IMR-90 (cell line): ENCODE measurements at regions not wholly inside any gene's neighbourhood (a gene's known extent, or its start where the extent isn't known, plus 50 kb on each side); places are given as distances from the start of the nearest gene placed in this dataset.

Experiments used
- ATAC-seq: fragments of 200-7000 bp; cut with Tn5 transposase; 2 replicates; pipeline ENCODE4 v1.9.1; 2020; ENCODE audit warnings: low read depth, mild to moderate bottlenecking, moderate library complexity
- BruUV-seq: library from RNA; stranded (reverse); fragments of 400-500 nt; replicated peaks from 2 replicates; lab custom pipeline; 2021; lab: Mats Ljungman, UMichigan
- CTCF ChIA-PET: fragments of 300-600 bp; formaldehyde crosslinking; extraction: SDS; loops from one replicate; lab custom pipeline; 2021; ENCODE audit warnings: antibody characterized with exemption; lab: Yijun Ruan, JAX
- POLR2A ChIA-PET: fragments of 300-600 bp; sonication (Branson Sonifier 250); formaldehyde crosslinking; loops from one replicate; lab custom pipeline; 2022; ENCODE audit warnings: antibody characterized with exemption; ENCODE audit not compliant: unreplicated experiment; lab: Charles Lee
- DNase-seq: peaks from one replicate; pipeline ENCODE4 v3.0.0; 2013
- H2AFZ ChIP-seq: replicated peaks from 2 replicates; pipeline ENCODE3; 2013; ENCODE audit warnings: low read length, mild to moderate bottlenecking; ENCODE audit not compliant: poor library complexity
- H2AK5ac ChIP-seq: 2 replicates; pipeline ENCODE4 v1.6.1; 2013; ENCODE audit warnings: low read depth, low read length, inconsistent platforms
- H2AK9ac ChIP-seq: replicated peaks from 2 replicates; pipeline ENCODE3; 2013; ENCODE audit warnings: mild to moderate bottlenecking, low read depth, low read length, moderate library complexity; ENCODE audit not compliant: poor library complexity
- H2BK120ac ChIP-seq: 2 replicates; pipeline ENCODE4 v1.6.1; 2013; ENCODE audit warnings: low read depth, low read length, inconsistent platforms
- H2BK15ac ChIP-seq: 3 replicates; pipeline ENCODE4 v1.6.1; 2013; ENCODE audit warnings: low read depth, low read length, inconsistent platforms
- H2BK20ac ChIP-seq: 2 replicates; pipeline ENCODE4 v1.6.1; 2013; ENCODE audit warnings: low read depth, mild to moderate bottlenecking, inconsistent platforms, low read length, moderate library complexity
- H2BK5ac ChIP-seq: 2 replicates; pipeline ENCODE4 v1.6.1; 2013; ENCODE audit warnings: mild to moderate bottlenecking, low read depth, low read length, inconsistent platforms; ENCODE audit not compliant: poor library complexity, severe bottlenecking
- H3K14ac ChIP-seq: replicated peaks from 2 replicates; pipeline ENCODE4 v1.6.1; 2013; ENCODE audit warnings: low read depth, low read length, inconsistent platforms
- H3K18ac ChIP-seq: 2 replicates; pipeline ENCODE4 v1.6.1; 2013; ENCODE audit warnings: low read depth, low read length, control low read depth
- H3K23ac ChIP-seq: 2 replicates; pipeline ENCODE4 v1.6.1; 2013; ENCODE audit warnings: low read depth, low read length, inconsistent platforms
- H3K27ac ChIP-seq: 2 replicates; pipeline ENCODE4 v1.5.1; 2013; ENCODE audit warnings: mild to moderate bottlenecking, control low read depth, low read length; ENCODE audit not compliant: insufficient read depth
- H3K27me3 ChIP-seq: 2 replicates; pipeline ENCODE4 v1.6.1; 2013; ENCODE audit warnings: low read length; ENCODE audit not compliant: control insufficient read depth, insufficient read depth
- H3K36me3 ChIP-seq: 2 replicates; pipeline ENCODE4 v1.6.1; 2013; ENCODE audit warnings: low read length, mixed read lengths; ENCODE audit not compliant: control insufficient read depth, insufficient read depth
- H3K4ac ChIP-seq: 2 replicates; pipeline ENCODE4 v1.6.1; 2013; ENCODE audit warnings: low read depth, low read length, inconsistent platforms
- H3K4me1 ChIP-seq: 2 replicates; pipeline ENCODE4 v1.6.1; 2013; ENCODE audit warnings: low read length, mixed read lengths; ENCODE audit not compliant: control insufficient read depth, insufficient read depth
- H3K4me2 ChIP-seq: 2 replicates; pipeline ENCODE4 v1.6.1; 2013; ENCODE audit warnings: low read depth, mild to moderate bottlenecking, control low read depth, low read length, moderate library complexity
- H3K4me3 ChIP-seq: 2 replicates; pipeline ENCODE4 v1.5.1; 2013; ENCODE audit warnings: low read depth, mild to moderate bottlenecking, control low read depth, low read length, moderate library complexity; ENCODE audit not compliant: insufficient read depth
- H3K56ac ChIP-seq: 2 replicates; pipeline ENCODE4 v1.6.1; 2013; ENCODE audit warnings: low read length, inconsistent platforms; ENCODE audit not compliant: insufficient read depth; ENCODE audit errors: extremely low read depth
- H3K79me1 ChIP-seq, 2 experiments: 2 replicates each; pipeline ENCODE4 v1.6.1; 2013; ENCODE audit warnings: low read length in 2 of 2, inconsistent platforms in 1 of 2, low read depth in 1 of 2
- H3K9ac ChIP-seq: 2 replicates; pipeline ENCODE4 v1.6.1; 2013; ENCODE audit warnings: low read depth, low read length, control low read depth
- H3K9me1 ChIP-seq: 2 replicates; pipeline ENCODE4 v1.6.1; 2013; ENCODE audit warnings: low read length, inconsistent platforms; ENCODE audit not compliant: insufficient read depth
- H3K9me3 ChIP-seq: 2 replicates; pipeline ENCODE4 v1.6.1; 2013; ENCODE audit warnings: low read length; ENCODE audit not compliant: control insufficient read depth, insufficient read depth
- H4K20me1 ChIP-seq: 2 replicates; pipeline ENCODE4 v1.6.1; 2013; ENCODE audit warnings: low read length, inconsistent platforms; ENCODE audit not compliant: insufficient read depth
- H4K5ac ChIP-seq: 2 replicates; pipeline ENCODE4 v1.6.1; 2013; ENCODE audit warnings: mild to moderate bottlenecking, low read depth, low read length, control low read depth
- H4K8ac ChIP-seq, 2 experiments: 2 replicates each; pipeline ENCODE4 v1.6.1; 2013; ENCODE audit warnings: low read depth in 2 of 2, low read length in 2 of 2, control low read depth in 1 of 2, inconsistent platforms in 1 of 2
- H4K91ac ChIP-seq: 2 replicates; pipeline ENCODE4 v1.6.1; 2013; ENCODE audit warnings: low read depth, low read length, inconsistent platforms; ENCODE audit not compliant: insufficient read depth
- BHLHE40 ChIP-seq: fragments of 150-350 bp; IDR thresholded peaks from 2 replicates; pipeline ENCODE4 v1.6.1; 2016; ENCODE audit warnings: mild to moderate bottlenecking, low read depth, low read length
- CEBPB ChIP-seq: IDR thresholded peaks from 2 replicates; pipeline ENCODE4 v1.6.1; 2012; ENCODE audit warnings: low read depth, low read length, improper control_type of control experiment
- CHD1 ChIP-seq: IDR thresholded peaks from 2 replicates; pipeline ENCODE4 v1.6.1; 2012; ENCODE audit warnings: low read depth, low read length, improper control_type of control experiment
- CTCF ChIP-seq: conservative IDR thresholded peaks from 2 replicates; pipeline ENCODE4 v1.5.1; 2012; ENCODE audit warnings: mild to moderate bottlenecking, low read depth, low read length, improper control_type of control experiment
- FOS ChIP-seq: fragments of 150-350 bp; IDR thresholded peaks from 2 replicates; pipeline ENCODE4 v1.6.1; 2016; ENCODE audit warnings: low read depth, low read length
- MAFK ChIP-seq: IDR thresholded peaks from 2 replicates; pipeline ENCODE4 v1.6.1; 2012; ENCODE audit warnings: low read depth, low read length, improper control_type of control experiment
- MAZ ChIP-seq: IDR thresholded peaks from 2 replicates; pipeline ENCODE4 v1.6.1; 2012; ENCODE audit warnings: low read depth, mild to moderate bottlenecking, low read length, improper control_type of control experiment, moderate library complexity, borderline replicate concordance
- MXI1 ChIP-seq: IDR thresholded peaks from 2 replicates; pipeline ENCODE4 v1.6.1; 2012; ENCODE audit warnings: low read depth, mild to moderate bottlenecking, low read length, moderate library complexity, borderline replicate concordance
- NFE2L2 ChIP-seq: fragments of 150-350 bp; IDR thresholded peaks from 2 replicates; pipeline ENCODE4 v1.6.1; 2016; ENCODE audit warnings: low read depth, mild to moderate bottlenecking, low read length
- POLR2A ChIP-seq: IDR thresholded peaks from 2 replicates; pipeline ENCODE4 v1.6.1; 2012; ENCODE audit warnings: mild to moderate bottlenecking, low read depth, low read length
- RAD21 ChIP-seq: IDR thresholded peaks from 2 replicates; pipeline ENCODE4 v1.6.1; 2012; ENCODE audit warnings: low read length, improper control_type of control experiment
- RCOR1 ChIP-seq: IDR thresholded peaks from 2 replicates; pipeline ENCODE4 v1.6.1; 2012; ENCODE audit warnings: mild to moderate bottlenecking, low read length, improper control_type of control experiment; ENCODE audit not compliant: insufficient replicate concordance
- RFX5 ChIP-seq: IDR thresholded peaks from 2 replicates; pipeline ENCODE4 v1.8.0; 2012; ENCODE audit warnings: low read depth, mild to moderate bottlenecking, low read length, moderate library complexity
- SMC3 ChIP-seq: fragments of 150-350 bp; IDR thresholded peaks from 2 replicates; pipeline ENCODE4 v1.6.1; 2016; ENCODE audit warnings: low read depth, mild to moderate bottlenecking, antibody characterized with exemption, low read length, moderate library complexity
- WGBS, 2 experiments: methylation state at CpG; one replicate each; pipeline versions ENCODE4 v1.1.5 to v1.1.7; 2013; ENCODE audit warnings: missing lambda C conversion rate in 2 of 2; ENCODE audit not compliant: insufficient read length in 1 of 2; ENCODE audit errors: extremely low coverage in 2 of 2; 5-methylcytosine and 5-hydroxymethylcytosine counted together
- dilution Hi-C: fragments of 300-500 bp; cut with HindIII; formaldehyde crosslinking; loops from one replicate; pipeline ENCODE4 v1.14.3; 2018; ENCODE audit warnings: low sequenced_read_pairs; ENCODE audit not compliant: unreplicated experiment
- in situ Hi-C: fragments of 300-500 bp; cut with MboI; formaldehyde crosslinking; loops from 3 replicates; pipeline ENCODE4 v1.14.3; 2019; ENCODE audit warnings: low sequenced_read_pairs, inconsistent platforms, mixed read lengths
- intact Hi-C: fragments of 100-400 bp; cut with micrococcal nuclease; formaldehyde crosslinking; loops from 2 replicates; pipeline ENCODE4 v1.10.0; 2022
- TF ChIP-seq, protein P1 (sequence below): fragments of 150-350 bp; IDR thresholded peaks from 2 replicates; pipeline ENCODE4 v1.6.1; 2017; ENCODE audit warnings: mild to moderate bottlenecking, antibody characterized with exemption, low read length, low read depth
- TF ChIP-seq, protein P2 (sequence below): fragments of 150-350 bp; IDR thresholded peaks from 2 replicates; pipeline ENCODE4 v1.6.1; 2016; ENCODE audit warnings: low read depth, mild to moderate bottlenecking, low read length, moderate library complexity, borderline replicate concordance

GRCh38 chr5:2136728-2137333 is 254.1 kb upstream of the IRX4 start:
- Histone ChIP-seq H4K8ac (no peak overlapping the region), H3K9me1 (no peaks in the 10 kb centered on the region), H2AK9ac (no peak overlapping the region), H2BK15ac (no peak overlapping the region), H4K91ac (no peak overlapping the region), H3K18ac (no peak overlapping the region), H4K5ac (no peak overlapping the region), H3K36me3 (no peaks in the 10 kb centered on the region), H3K56ac (no peak overlapping the region), H3K23ac (no peak overlapping the region), H4K20me1 (no peaks in the 10 kb centered on the region), H3K9me3 (peaks cover 49% of the 10 kb centered on the region), H3K14ac (no peak overlapping the region), H2AFZ (peak overlapping the region; percentile 21), H2BK20ac (no peak overlapping the region), H3K4ac (no peak overlapping the region), H2AK5ac (no peak overlapping the region), H2BK5ac (no peak overlapping the region), H3K9ac (no peak overlapping the region), H3K4me2 (no peak overlapping the region), H3K79me1 (no peaks in the 10 kb centered on the region), H3K4me1 (no peaks in the 10 kb centered on the region), H3K4me3 (no peak overlapping the region), H3K27ac (no peak overlapping the region), H3K27me3 (no peaks in the 10 kb centered on the region), H2BK120ac (no peak overlapping the region)
- BruUV-seq: no TSS peak
- 90% methylated on average over 27 of the region's 44 CpGs; no CpG with 5 or more reads in 1 of the 2 experiments for WGBS, 2 experiments
- CTCF ChIA-PET: no interaction called here
- dilution Hi-C loops: no loop called here
- intact Hi-C loops: no loop called here
- TF ChIP-seq CEBPB (no peak), MAFK (no peak), POLR2A (no peak), NFE2L2 (no peak), MXI1 (no peak), CHD1 (no peak), SMC3 (no peak), FOS (no peak), CTCF (no peak), RAD21 (no peak), RFX5 (no peak), MAZ (no peak), RCOR1 (no peak), BHLHE40 (no peak)
- TF ChIP-seq, protein P1, sequence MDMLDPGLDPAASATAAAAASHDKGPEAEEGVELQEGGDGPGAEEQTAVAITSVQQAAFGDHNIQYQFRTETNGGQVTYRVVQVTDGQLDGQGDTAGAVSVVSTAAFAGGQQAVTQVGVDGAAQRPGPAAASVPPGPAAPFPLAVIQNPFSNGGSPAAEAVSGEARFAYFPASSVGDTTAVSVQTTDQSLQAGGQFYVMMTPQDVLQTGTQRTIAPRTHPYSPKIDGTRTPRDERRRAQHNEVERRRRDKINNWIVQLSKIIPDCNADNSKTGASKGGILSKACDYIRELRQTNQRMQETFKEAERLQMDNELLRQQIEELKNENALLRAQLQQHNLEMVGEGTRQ: no peak
- TF ChIP-seq, protein P2, sequence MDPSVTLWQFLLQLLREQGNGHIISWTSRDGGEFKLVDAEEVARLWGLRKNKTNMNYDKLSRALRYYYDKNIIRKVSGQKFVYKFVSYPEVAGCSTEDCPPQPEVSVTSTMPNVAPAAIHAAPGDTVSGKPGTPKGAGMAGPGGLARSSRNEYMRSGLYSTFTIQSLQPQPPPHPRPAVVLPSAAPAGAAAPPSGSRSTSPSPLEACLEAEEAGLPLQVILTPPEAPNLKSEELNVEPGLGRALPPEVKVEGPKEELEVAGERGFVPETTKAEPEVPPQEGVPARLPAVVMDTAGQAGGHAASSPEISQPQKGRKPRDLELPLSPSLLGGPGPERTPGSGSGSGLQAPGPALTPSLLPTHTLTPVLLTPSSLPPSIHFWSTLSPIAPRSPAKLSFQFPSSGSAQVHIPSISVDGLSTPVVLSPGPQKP: no peak
- POLR2A ChIA-PET: no interaction called here
- no peak for ATAC-seq
- in situ Hi-C loops: no loop called here
- DNase-seq: no peak
